Right ventricle myocardium inferior (tissue), 1 donor: ENCODE measurements at regions not wholly inside any gene's neighbourhood (a gene's known extent, or its start where the extent isn't known, plus 50 kb on each side); places are given as distances from the start of the nearest gene placed in this dataset.
"Not testable (repeated sequence)": the region's sequence is repeated elsewhere in the genome, so short reads cannot be mapped to it uniquely, and the experiment has no call there.

Experiments used
- ATAC-seq: fragments of 200-7000 bp; cut with Tn5 transposase; one replicate; pipeline ENCODE4 v1.9.1; 2020; ENCODE audit warnings: mild to moderate bottlenecking, moderate library complexity
- DNase-seq: peaks from one replicate; pipeline ENCODE4 v3.0.0; 2021; ENCODE audit errors: missing footprints
- intact Hi-C: fragments of 100-400 bp; cut with DNase I; formaldehyde crosslinking; loops from one replicate; pipeline ENCODE4 v1.11.0; 2022
- donor health status: DM: no; HTN: yes; CAD: no; lungs with severe emphysema.

GRCh38 chr3:118239253-118239652, 795.4 kb downstream of the IGSF11 start:
- intact Hi-C loops, result no loop called here
- no peak for DNase-seq
- no peak for ATAC-seq

GRCh38 chr3:118244761-118245160, 789.9 kb downstream of the IGSF11 start:
- no peak for ATAC-seq
- DNase-seq, result no peak
- intact Hi-C loops, result no loop called here

GRCh38 chr3:118245312-118245711, 789.3 kb downstream of the IGSF11 start:
- ATAC-seq (no peak), DNase-seq (no peak)
- intact Hi-C loops, result no loop called here

- intact Hi-C loops, ATAC-seq, DNase-seq: not testable (repeated sequence)
Measured at GRCh38 chr3:118258850-118259249, 775.8 kb downstream of the IGSF11 start.

GRCh38 chr3:118262800-118263402, 771.7 kb downstream of the IGSF11 start:
- ATAC-seq (no peak), DNase-seq (no peak)
- intact Hi-C loops, result no loop called here

GRCh38 chr3:118267588-118267987, 767.1 kb downstream of the IGSF11 start:
- no peak for DNase-seq
- intact Hi-C loops, result no loop called here
- no peak for ATAC-seq

GRCh38 chr3:118269537-118270125, 765.0 kb downstream of the IGSF11 start:
- ATAC-seq, result no peak
- peak; percentile 17 for DNase-seq
- intact Hi-C loops, result no loop called here

- intact Hi-C loops, result no loop called here
- ATAC-seq, result no peak
- DNase-seq, result no peak
Measured at GRCh38 chr3:118272991-118273390, 761.7 kb downstream of the IGSF11 start.

GRCh38 chr3:118277814-118278213, 756.8 kb downstream of the IGSF11 start:
- intact Hi-C loops, result no loop called here
- DNase-seq, result no peak

GRCh38 chr3:118292841-118293240, 741.8 kb downstream of the IGSF11 start:
- ATAC-seq, result no peak
- intact Hi-C loops, result no loop called here
- DNase-seq, result no peak

More at GRCh38 chr3:118277814-118278213, 756.8 kb downstream of the IGSF11 start:
- no peak for ATAC-seq

- intact Hi-C loops, result no loop called here
Measured at GRCh38 chr3:118298133-118298532, 736.5 kb downstream of the IGSF11 start.

GRCh38 chr3:118304557-118304956, 730.1 kb downstream of the IGSF11 start:
- intact Hi-C loops, result no loop called here
- no peak for ATAC-seq
- DNase-seq, result no peak

More at GRCh38 chr3:118298133-118298532, 736.5 kb downstream of the IGSF11 start:
- ATAC-seq (no peak), DNase-seq (no peak)

- intact Hi-C loops, result no loop called here
- ATAC-seq (no peak), DNase-seq (no peak)
Measured at GRCh38 chr3:118332699-118333098, 701.9 kb downstream of the IGSF11 start.

GRCh38 chr3:118337649-118338048, 697.0 kb downstream of the IGSF11 start:
- ATAC-seq, result no peak
- intact Hi-C loops, result no loop called here
- no peak for DNase-seq

GRCh38 chr3:118347396-118348168, 687.1 kb downstream of the IGSF11 start:
- no peak for DNase-seq
- no peak for ATAC-seq
- intact Hi-C loops, result no loop called here

GRCh38 chr3:118348169-118348557, 686.5 kb downstream of the IGSF11 start:
- intact Hi-C loops, result no loop called here
- DNase-seq, result no peak
- no peak for ATAC-seq

GRCh38 chr3:118354556-118354955, 680.1 kb downstream of the IGSF11 start:
- ATAC-seq (no peak), DNase-seq (no peak)
- intact Hi-C loops, result no loop called here

- intact Hi-C loops, result no loop called here
- ATAC-seq (no peak), DNase-seq (no peak)
Measured at GRCh38 chr3:118369892-118370491, 664.7 kb downstream of the IGSF11 start.

- no peak for ATAC-seq
- DNase-seq, result no peak
- intact Hi-C loops, result no loop called here
Measured at GRCh38 chr3:118380576-118380975, 654.1 kb downstream of the IGSF11 start.

- intact Hi-C loops, result no loop called here
- DNase-seq (no peak), ATAC-seq (no peak)
Measured at GRCh38 chr3:118396491-118396890, 638.2 kb downstream of the IGSF11 start.
